ENCODE measurements at regions not wholly inside any gene's neighbourhood (a gene's known extent, or its start where the extent isn't known, plus 50 kb on each side); places are given as distances from the start of the nearest gene placed in this dataset.

GRCh38 chr2:164110515-164110914, 374.7 kb upstream of the FIGN start:
- Histone ChIP-seq H3K27ac (ENCODE audit: low read length) (no peak overlapping the region), H3K4me3 (ENCODE audit: low read length) (no peak overlapping the region), H3K9me3 (ENCODE audit: insufficient read depth, low read length) (no peaks in the 10 kb centered on the region), H3K4me2 (ENCODE audit: low read length) (no peak overlapping the region), H3K4me1 (ENCODE audit: low read length) (no peaks in the 10 kb centered on the region), H3K36me3 (replicated peaks; ENCODE audit: low read depth, low read length) (no peaks in the 10 kb centered on the region), H3K27me3 (ENCODE audit: low read depth, low read length) (no peaks in the 10 kb centered on the region), H2AFZ (ENCODE audit: low read depth, low read length) (no peak overlapping the region), H3K79me2 (ENCODE audit: low read length) (no peaks in the 10 kb centered on the region), H4K20me1 (ENCODE audit: insufficient read depth, low read length) (no peaks in the 10 kb centered on the region), H3K9ac (ENCODE audit: low read length) (no peak overlapping the region)
- TF ChIP-seq CTCF (IDR thresholded peaks at IDR 0.05; ENCODE audit: low read depth, low read length): no peak
- no peak for TF ChIP-seq EZH2phosphoT487 (IDR thresholded peaks at IDR 0.05; ENCODE audit: low read depth)

- no peaks in the 10 kb centered on the region for H3K36me3 ChIP-seq (replicated peaks; ENCODE audit: low read depth, low read length)
- TF ChIP-seq EZH2phosphoT487 (IDR thresholded peaks at IDR 0.05; ENCODE audit: low read depth): no peak
- no peaks in the 10 kb centered on the region for H3K27me3 ChIP-seq (ENCODE audit: low read depth, low read length)
- H3K4me1 ChIP-seq (ENCODE audit: low read length): no peaks in the 10 kb centered on the region
- no peak overlapping the region for H2AFZ ChIP-seq (ENCODE audit: low read depth, low read length)
- H3K4me3 ChIP-seq (ENCODE audit: low read length): no peak overlapping the region
- H3K27ac ChIP-seq (ENCODE audit: low read length): no peak overlapping the region
- H3K79me2 ChIP-seq (ENCODE audit: low read length): no peaks in the 10 kb centered on the region
- no peak overlapping the region for H3K9ac ChIP-seq (ENCODE audit: low read length)
- no peak overlapping the region for H3K4me2 ChIP-seq (ENCODE audit: low read length)
- no peaks in the 10 kb centered on the region for H4K20me1 ChIP-seq (ENCODE audit: insufficient read depth, low read length)
- no peaks in the 10 kb centered on the region for H3K9me3 ChIP-seq (ENCODE audit: insufficient read depth, low read length)
Observed at GRCh38 chr2:164109006-164109405, 373.2 kb upstream of the FIGN start.

GRCh38 chr2:164103271-164103670, 367.5 kb upstream of the FIGN start:
- no peaks in the 10 kb centered on the region for H3K4me1 ChIP-seq (ENCODE audit: low read length)
- H3K9ac ChIP-seq (ENCODE audit: low read length): no peak overlapping the region
- H3K4me2 ChIP-seq (ENCODE audit: low read length): no peak overlapping the region
- no peaks in the 10 kb centered on the region for H3K9me3 ChIP-seq (ENCODE audit: insufficient read depth, low read length)
- H4K20me1 ChIP-seq (ENCODE audit: insufficient read depth, low read length): no peaks in the 10 kb centered on the region
- H3K79me2 ChIP-seq (ENCODE audit: low read length): no peaks in the 10 kb centered on the region
- H3K36me3 ChIP-seq (replicated peaks; ENCODE audit: low read depth, low read length): no peaks in the 10 kb centered on the region
- H2AFZ ChIP-seq (ENCODE audit: low read depth, low read length): no peak overlapping the region
- H3K4me3 ChIP-seq (ENCODE audit: low read length): no peak overlapping the region
- H3K27ac ChIP-seq (ENCODE audit: low read length): no peak overlapping the region
- TF ChIP-seq CTCF (IDR thresholded peaks at IDR 0.05; ENCODE audit: low read depth, low read length) (no peak), EZH2phosphoT487 (IDR thresholded peaks at IDR 0.05; ENCODE audit: low read depth) (no peak)
- H3K27me3 ChIP-seq (ENCODE audit: low read depth, low read length): no peaks in the 10 kb centered on the region

GRCh38 chr2:164102366-164102765, 366.6 kb upstream of the FIGN start:
- no peak overlapping the region for H3K4me2 ChIP-seq (ENCODE audit: low read length)
- H3K4me3 ChIP-seq (ENCODE audit: low read length): no peak overlapping the region
- no peaks in the 10 kb centered on the region for H3K36me3 ChIP-seq (replicated peaks; ENCODE audit: low read depth, low read length)
- TF ChIP-seq CTCF (IDR thresholded peaks at IDR 0.05; ENCODE audit: low read depth, low read length) (no peak), EZH2phosphoT487 (IDR thresholded peaks at IDR 0.05; ENCODE audit: low read depth) (no peak)
- no peaks in the 10 kb centered on the region for H3K79me2 ChIP-seq (ENCODE audit: low read length)
- H3K9me3 ChIP-seq (ENCODE audit: insufficient read depth, low read length): no peaks in the 10 kb centered on the region
- no peaks in the 10 kb centered on the region for H3K4me1 ChIP-seq (ENCODE audit: low read length)
- H4K20me1 ChIP-seq (ENCODE audit: insufficient read depth, low read length): no peaks in the 10 kb centered on the region
- no peak overlapping the region for H3K9ac ChIP-seq (ENCODE audit: low read length)
- H2AFZ ChIP-seq (ENCODE audit: low read depth, low read length): no peak overlapping the region
- no peaks in the 10 kb centered on the region for H3K27me3 ChIP-seq (ENCODE audit: low read depth, low read length)
- no peak overlapping the region for H3K27ac ChIP-seq (ENCODE audit: low read length)

GRCh38 chr2:164091673-164092072, 355.9 kb upstream of the FIGN start:
- Histone ChIP-seq H3K9ac (ENCODE audit: low read length) (no peak overlapping the region), H2AFZ (ENCODE audit: low read depth, low read length) (no peak overlapping the region), H3K4me2 (ENCODE audit: low read length) (no peak overlapping the region), H3K9me3 (ENCODE audit: insufficient read depth, low read length) (no peaks in the 10 kb centered on the region), H3K36me3 (replicated peaks; ENCODE audit: low read depth, low read length) (no peaks in the 10 kb centered on the region), H3K4me3 (ENCODE audit: low read length) (no peak overlapping the region), H3K4me1 (ENCODE audit: low read length) (peaks cover 4% of the 10 kb centered on the region; the same call in 1 of the 2 replicates), H3K79me2 (ENCODE audit: low read length) (no peaks in the 10 kb centered on the region), H3K27ac (ENCODE audit: low read length) (no peak overlapping the region), H3K27me3 (ENCODE audit: low read depth, low read length) (no peaks in the 10 kb centered on the region), H4K20me1 (ENCODE audit: insufficient read depth, low read length) (no peaks in the 10 kb centered on the region)
- TF ChIP-seq EZH2phosphoT487 (IDR thresholded peaks at IDR 0.05; ENCODE audit: low read depth) (no peak), CTCF (IDR thresholded peaks at IDR 0.05; ENCODE audit: low read depth, low read length) (no peak)
